Right cardiac atrium (tissue), 5 donors: ENCODE measurements at regions not wholly inside any gene's neighbourhood (a gene's known extent, or its start where the extent isn't known, plus 50 kb on each side); places are given as distances from the start of the nearest gene placed in this dataset.
"Not testable (repeated sequence)": the region's sequence is repeated elsewhere in the genome, so short reads cannot be mapped to it uniquely, and the experiment has no call there.

Experiments
- ATAC-seq, 2 donors: fragments of 200-7000 bp; cut with Tn5 transposase; one replicate each; pipeline versions ENCODE4 v1.8.0 to v1.9.1; 2020; ENCODE audit warnings: moderate library complexity in 2 of 2, mild to moderate bottlenecking in 1 of 2
- DNase-seq, 3 donors: peaks; one replicate each; pipeline ENCODE4 v3.0.0-alpha.2; 2020
- H3K27ac ChIP-seq: one replicate; pipeline ENCODE4 v1.5.1; 2013; ENCODE audit warnings: mild to moderate bottlenecking, low read length, control low read depth, moderate library complexity
- H3K27me3 ChIP-seq: one replicate; pipeline ENCODE4 v1.6.1; 2013; ENCODE audit not compliant: control insufficient read depth, insufficient read depth
- H3K4me1 ChIP-seq: one replicate; pipeline ENCODE4 v1.6.1; 2013; ENCODE audit warnings: low read length; ENCODE audit not compliant: control insufficient read depth, insufficient read depth
- H3K4me3 ChIP-seq: one replicate; pipeline ENCODE4 v1.5.1; 2013; ENCODE audit warnings: low read length, control low read depth
- H3K9me3 ChIP-seq: one replicate; pipeline ENCODE4 v1.6.1; 2013; ENCODE audit warnings: low read length; ENCODE audit not compliant: control insufficient read depth
- WGBS: extraction: QIAGEN DNeasy Blood & Tissue Kit; methylation state at CpG from one replicate; pipeline ENCODE4 v1.1.7; 2013; 5-methylcytosine and 5-hydroxymethylcytosine counted together
- intact Hi-C, 4 donors: fragments of 100-400 bp; cut with DNase I; formaldehyde crosslinking; loops; one replicate each; pipeline versions ENCODE4 v1.11.0 to v1.14.0; 2022 to 2023
- donor health status: healthy with polysubstance abuse.
- donor health status: DM: no; HTN: yes; CAD: no.
- donor health status: DM: no; HTN: no; CAD: no.
- donor health status: DM: no; HTN: yes; CAD: no; lungs with severe emphysema.
- donor health status: DM: yes; HTN: yes; CAD: no.

- Histone ChIP-seq H3K27me3 (no peaks in the 10 kb centered on the region), H3K27ac (no peak overlapping the region), H3K4me3 (no peak overlapping the region), H3K4me1 (no peaks in the 10 kb centered on the region), H3K9me3 (no peaks in the 10 kb centered on the region)
- 40% methylated on average over 1 of the region's 1 CpG for WGBS
- DNase-seq, result no peak
- intact Hi-C loops, result no loop called here
- ATAC-seq, result no peak
These were observed 124.0 kb downstream of the CETN3 start for GRCh38 chr5:90285581-90285980.

DNA sequence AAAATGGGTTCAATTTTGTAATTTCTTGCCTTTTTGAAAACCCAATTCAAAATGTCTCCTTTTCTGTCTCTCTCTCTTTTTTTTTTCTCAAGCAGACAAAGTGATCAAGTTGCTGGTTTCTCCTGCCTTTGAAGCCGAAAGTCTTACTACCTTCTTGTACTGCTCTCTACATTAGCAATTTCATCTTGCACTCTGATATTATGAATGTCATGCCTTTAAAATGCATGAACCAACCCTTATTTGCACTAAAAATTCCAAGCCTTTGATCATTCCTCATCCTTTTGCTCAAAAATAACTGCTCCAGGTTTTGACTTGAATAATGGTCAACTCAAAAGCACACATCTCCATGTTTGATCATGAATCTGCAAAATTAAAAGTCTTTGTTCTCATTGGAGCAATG, 125.2 kb downstream of the CETN3 start:
- ATAC-seq (no peak), DNase-seq (no peak)
- Histone ChIP-seq H3K4me1 (no peaks in the 10 kb centered on the region), H3K27ac (no peak overlapping the region), H3K27me3 (no peaks in the 10 kb centered on the region), H3K4me3 (no peak overlapping the region), H3K9me3 (no peaks in the 10 kb centered on the region)
- 92% methylated on average over 1 of the region's 1 CpG for WGBS
- intact Hi-C loops, result no loop called here

- WGBS, result 82% methylated on average over 3 of the region's 3 CpGs
- Histone ChIP-seq H3K9me3 (no peaks in the 10 kb centered on the region), H3K4me3 (no peak overlapping the region), H3K4me1 (no peaks in the 10 kb centered on the region), H3K27me3 (no peaks in the 10 kb centered on the region), H3K27ac (no peak overlapping the region)
- no peak for DNase-seq
- intact Hi-C loops, result no loop called here
- ATAC-seq, result no peak
These were observed 130.5 kb downstream of the CETN3 start for GRCh38 chr5:90279091-90279490.

DNA sequence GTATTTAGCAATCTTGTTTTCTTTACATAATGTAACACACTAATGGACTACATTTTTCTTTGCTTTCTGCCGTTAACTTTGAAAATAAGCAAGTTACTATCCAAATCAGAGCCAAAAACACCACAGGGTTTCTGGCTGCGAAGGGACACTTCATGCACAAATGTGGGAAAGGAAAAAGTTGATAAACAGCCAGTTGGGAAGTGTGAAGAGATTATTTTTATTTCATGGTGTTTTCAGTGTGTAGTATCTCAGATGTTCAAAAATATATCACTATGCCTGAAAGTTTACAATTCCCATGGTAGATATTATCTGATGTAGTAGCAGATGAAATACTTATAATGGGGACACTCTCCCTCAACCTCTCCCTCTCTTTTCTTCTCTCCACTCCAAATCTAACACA, 135.3 kb downstream of the CETN3 start:
- H3K27ac ChIP-seq, result no peak overlapping the region
- no peaks in the 10 kb centered on the region for H3K9me3 ChIP-seq
- 65% methylated on average over 2 of the region's 2 CpGs for WGBS
- DNase-seq (no peak), ATAC-seq (no peak)
- H3K4me3 ChIP-seq, result no peak overlapping the region
- H3K27me3 ChIP-seq, result no peaks in the 10 kb centered on the region
- intact Hi-C loops, result no loop called here
- H3K4me1 ChIP-seq, result no peaks in the 10 kb centered on the region

- Histone ChIP-seq H3K27ac (no peak overlapping the region), H3K9me3 (no peaks in the 10 kb centered on the region), H3K4me3 (no peak overlapping the region), H3K27me3 (no peaks in the 10 kb centered on the region), H3K4me1 (no peaks in the 10 kb centered on the region)
- DNase-seq (no peak), ATAC-seq (no peak)
- intact Hi-C loops, result loop anchor here in 2 of 4 donors (10.0 kb wide), 2 partner anchors 1203 to 1543 kb away; no protein-coding TSS in a partner anchor
- WGBS, result 91% methylated on average over 8 of the region's 8 CpGs
These were observed 141.9 kb downstream of the CETN3 start for GRCh38 chr5:90267646-90268045.

DNA sequence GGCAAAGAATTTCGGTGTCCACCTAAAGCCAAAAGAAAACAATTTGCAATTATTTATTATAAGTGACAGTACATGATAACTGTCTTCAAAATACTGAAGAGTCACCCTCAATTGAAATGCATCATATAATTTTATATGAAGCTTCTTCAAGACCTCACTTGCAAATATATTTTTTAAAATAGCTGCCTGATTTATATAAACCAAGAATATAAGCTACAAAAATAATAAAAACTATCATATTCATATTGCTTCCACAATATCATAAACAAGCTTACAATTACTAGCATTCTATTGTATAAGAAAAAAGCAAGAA, 144.1 kb downstream of the CETN3 start:
- no peak overlapping the region for H3K4me3 ChIP-seq
- WGBS, result 3% methylated on average over 1 of the region's 1 CpG
- H3K27ac ChIP-seq, result no peak overlapping the region
- no peaks in the 10 kb centered on the region for H3K27me3 ChIP-seq
- ATAC-seq (no peak), DNase-seq (no peak)
- H3K9me3 ChIP-seq, result no peaks in the 10 kb centered on the region
- no peaks in the 10 kb centered on the region for H3K4me1 ChIP-seq
- intact Hi-C loops, result loop anchor here in 2 of 4 donors (10.0 kb wide), 2 partner anchors 1201 to 1541 kb away; no protein-coding TSS in a partner anchor

DNA sequence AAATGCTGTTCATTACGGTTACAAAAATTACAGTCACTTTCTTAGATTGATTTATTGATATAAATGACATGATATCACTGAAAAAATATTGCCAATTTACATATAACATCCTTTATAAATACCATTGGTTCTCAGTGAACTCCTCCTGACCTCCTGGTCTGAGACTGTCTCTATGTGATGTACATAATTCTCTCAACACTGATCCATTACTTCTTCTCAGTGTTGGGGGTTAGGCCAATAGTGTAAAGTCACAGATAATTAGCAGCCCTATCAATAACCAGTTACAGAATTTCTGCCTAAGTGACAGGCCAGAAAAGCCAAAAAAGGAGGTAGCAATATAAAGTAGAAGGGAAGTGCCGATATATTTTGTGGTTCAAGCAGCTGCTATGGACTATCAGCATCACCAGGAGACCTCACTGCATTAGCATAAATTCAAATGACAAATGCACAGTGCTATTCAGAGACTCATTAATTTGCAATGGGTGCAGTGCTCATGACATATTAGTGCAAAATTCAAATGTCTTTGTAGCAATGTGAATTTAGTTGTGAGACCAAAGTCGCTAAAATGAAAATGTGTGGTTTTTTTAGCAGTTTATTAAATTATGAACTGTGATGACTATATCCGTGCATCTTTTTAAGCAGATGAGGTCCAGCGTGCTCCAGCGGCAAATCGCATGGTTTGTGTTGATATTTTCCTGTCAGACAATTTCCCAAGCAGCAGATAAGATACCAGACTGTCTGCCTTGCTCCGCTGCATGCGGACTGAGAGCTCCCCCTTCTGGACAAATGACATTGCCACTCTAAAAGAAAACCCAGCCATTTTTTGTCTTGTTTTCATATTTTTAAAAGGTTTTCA, 144.6 kb downstream of the CETN3 start:
- ATAC-seq (peak; percentile 63 to 80), DNase-seq (peak; percentile 44 to 72 (median 72))
- no peak overlapping the region for H3K27ac ChIP-seq
- WGBS, result 24% methylated on average over 9 of the region's 9 CpGs
- H3K27me3 ChIP-seq, result no peaks in the 10 kb centered on the region
- intact Hi-C loops, result loop anchor here in 2 of 4 donors (10.0 kb wide), 2 partner anchors 1200 to 1540 kb away; no protein-coding TSS in a partner anchor
- H3K9me3 ChIP-seq, result no peaks in the 10 kb centered on the region
- H3K4me1 ChIP-seq, result no peaks in the 10 kb centered on the region
- H3K4me3 ChIP-seq, result no peak overlapping the region

DNA sequence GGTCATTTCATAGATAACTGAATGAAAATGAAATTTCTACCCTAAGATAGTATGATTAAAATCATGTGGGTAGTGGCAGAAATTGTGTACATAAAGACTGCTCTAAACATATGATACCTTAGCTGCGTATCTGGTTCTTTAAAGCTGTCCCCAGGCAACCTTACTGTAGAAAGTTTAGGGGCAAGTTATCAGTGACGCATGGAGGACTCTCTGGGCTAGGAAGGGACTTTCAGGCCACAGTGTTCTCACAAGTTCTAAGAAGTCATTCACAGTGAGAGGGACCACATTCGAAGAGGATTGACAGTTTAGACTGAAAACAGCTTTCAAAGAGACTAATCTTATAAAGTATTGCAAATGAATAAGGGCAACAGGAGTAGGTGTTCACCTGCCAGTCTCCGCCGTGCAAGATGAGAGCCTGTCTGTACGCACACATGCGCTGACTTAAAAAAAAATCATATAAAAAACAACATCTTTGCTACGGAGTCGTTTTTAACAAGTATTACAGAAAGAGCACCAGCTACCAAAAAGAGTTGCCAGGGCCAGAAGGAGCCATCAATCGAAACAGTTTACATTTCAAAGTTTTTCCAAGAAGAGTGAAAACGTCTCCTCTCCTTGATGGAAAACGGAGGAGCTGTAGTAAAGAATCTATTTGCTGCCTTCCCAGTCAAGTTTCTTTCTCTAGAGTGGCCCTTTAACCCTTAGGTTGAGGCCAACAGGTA, 146.3 kb downstream of the CETN3 start:
- Histone ChIP-seq H3K27me3 (no peaks in the 10 kb centered on the region), H3K4me1 (no peaks in the 10 kb centered on the region), H3K27ac (no peak overlapping the region), H3K9me3 (no peaks in the 10 kb centered on the region), H3K4me3 (no peak overlapping the region)
- intact Hi-C loops, result loop anchor here in 2 of 4 donors (10.0 kb wide), 2 partner anchors 1198 to 1538 kb away; no protein-coding TSS in a partner anchor
- DNase-seq (no peak), ATAC-seq (no peak)
- WGBS, result 83% methylated on average over 12 of the region's 12 CpGs

GRCh38 chr5:90251447-90251846, 158.1 kb downstream of the CETN3 start:
- no peaks in the 10 kb centered on the region for H3K9me3 ChIP-seq
- WGBS, result 91% methylated on average over 1 of the region's 1 CpG
- DNase-seq (no peak), ATAC-seq (no peak)
- H3K4me3 ChIP-seq, result no peak overlapping the region
- intact Hi-C loops, result no loop called here
- H3K27me3 ChIP-seq, result no peaks in the 10 kb centered on the region
- H3K27ac ChIP-seq, result no peak overlapping the region
- H3K4me1 ChIP-seq, result no peaks in the 10 kb centered on the region

DNA sequence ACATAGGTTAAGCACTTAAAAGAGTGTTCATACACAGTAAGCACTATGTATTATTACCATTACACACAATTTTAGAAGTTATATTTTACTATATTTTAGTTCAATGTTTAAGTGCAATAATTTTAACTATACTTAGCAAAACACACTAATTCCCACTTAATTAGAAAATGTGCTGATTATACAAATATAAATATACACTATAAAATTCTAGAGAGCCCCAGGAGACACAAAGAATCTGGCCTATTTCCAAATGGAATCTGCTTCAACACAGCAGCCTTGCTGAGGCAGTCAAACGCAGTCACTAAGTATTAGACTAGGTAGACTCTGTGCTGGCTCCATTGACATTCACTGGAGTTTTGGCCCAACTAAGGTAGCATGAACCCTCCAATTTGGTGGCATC, 160.9 kb downstream of the CETN3 start:
- no peaks in the 10 kb centered on the region for H3K27me3 ChIP-seq
- H3K9me3 ChIP-seq, result no peaks in the 10 kb centered on the region
- no peak overlapping the region for H3K27ac ChIP-seq
- intact Hi-C loops, result no loop called here
- 38% methylated on average over 1 of the region's 1 CpG for WGBS
- ATAC-seq (no peak), DNase-seq (no peak)
- H3K4me3 ChIP-seq, result no peak overlapping the region
- no peaks in the 10 kb centered on the region for H3K4me1 ChIP-seq

- H3K4me3 ChIP-seq, H3K4me1 ChIP-seq, H3K9me3 ChIP-seq, ATAC-seq, H3K27me3 ChIP-seq, DNase-seq, intact Hi-C loops, H3K27ac ChIP-seq: not testable (repeated sequence)
- WGBS, result 97% methylated on average over 3 of the region's 3 CpGs
These were observed 165.7 kb downstream of the CETN3 start for GRCh38 chr5:90243848-90244247.
